Stimulated activated CD8-positive, alpha-beta memory T cell treated with anti-CD3 and anti-CD28 coated beads, Interleukin-7, amount 100 ng/mL, for 24 hours (primary cell): ENCODE measurements at regions not wholly inside any gene's neighbourhood (a gene's known extent, or its start where the extent isn't known, plus 50 kb on each side); places are given as distances from the start of the nearest gene placed in this dataset.

Experiments
- DNase-seq: peaks from one replicate; pipeline ENCODE4 v3.0.0-alpha.2; 2020; ENCODE audit warnings: low read depth

- DNase-seq: no peak
Measured at GRCh38 chr2:9681427-9681817, 50.6 kb upstream of the YWHAQ start.

- DNase-seq: no peak
Measured at GRCh38 chr2:9685637-9686036, 54.8 kb upstream of the YWHAQ start.

GRCh38 chr2:9686061-9686460, 55.3 kb upstream of the YWHAQ start:
- no peak for DNase-seq

DNA sequence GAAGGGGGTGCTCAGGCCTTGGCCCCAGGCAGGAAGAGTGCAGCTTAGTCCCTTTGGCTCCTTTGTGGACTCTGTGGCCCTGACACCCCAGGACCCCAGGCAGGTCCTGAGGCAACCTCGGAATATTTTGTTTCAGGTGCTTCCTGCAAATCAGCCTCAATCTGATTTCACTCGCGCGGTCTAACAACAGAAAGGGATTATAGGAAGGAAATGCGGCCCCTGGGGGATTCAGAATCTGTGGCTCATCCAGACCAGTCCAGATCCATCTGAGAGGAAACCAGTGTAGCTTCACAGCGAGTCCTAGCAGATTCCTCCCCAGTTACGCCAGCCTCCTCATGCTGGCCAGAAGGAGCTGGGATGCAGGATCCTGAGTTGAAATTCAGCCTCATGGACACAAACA, 59.5 kb upstream of the YWHAQ start:
- no peak for DNase-seq

DNA sequence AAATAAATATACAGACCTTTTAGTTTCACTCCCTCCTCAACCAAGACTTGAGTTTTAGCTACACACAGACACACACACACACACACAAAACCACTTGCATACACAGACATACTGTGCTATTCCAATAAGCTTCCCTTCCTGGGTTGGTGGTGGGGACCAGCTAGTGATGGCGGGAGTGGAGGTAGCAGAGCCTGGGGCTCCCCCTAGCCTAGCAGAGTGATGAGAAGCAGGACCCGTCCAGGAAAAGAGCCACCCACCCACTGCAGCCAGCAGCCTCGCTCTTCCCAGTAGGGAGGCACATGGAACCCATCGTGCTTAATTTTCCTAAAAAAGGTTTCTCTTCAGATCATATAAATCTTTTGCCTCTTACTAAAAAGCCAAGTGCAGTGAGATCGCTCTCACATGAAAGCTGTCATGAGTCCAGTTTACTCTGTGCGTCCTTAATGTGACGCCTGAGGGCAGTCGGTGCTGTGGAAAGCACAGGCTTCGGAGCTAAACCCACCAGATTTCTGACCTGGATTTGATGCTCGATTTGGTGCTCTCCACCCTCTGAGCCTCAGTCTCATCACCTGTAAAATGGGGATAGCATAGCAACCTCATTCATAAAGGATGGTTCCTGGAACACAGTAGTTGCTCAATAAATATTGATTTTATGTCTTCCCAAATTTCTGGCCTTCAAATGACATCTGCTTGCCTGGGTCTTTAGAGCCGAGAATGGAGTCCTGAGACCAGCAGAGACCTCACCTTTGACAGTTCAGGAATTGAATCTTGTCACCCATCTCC, 60.1 kb upstream of the YWHAQ start:
- DNase-seq: no peak

DNA sequence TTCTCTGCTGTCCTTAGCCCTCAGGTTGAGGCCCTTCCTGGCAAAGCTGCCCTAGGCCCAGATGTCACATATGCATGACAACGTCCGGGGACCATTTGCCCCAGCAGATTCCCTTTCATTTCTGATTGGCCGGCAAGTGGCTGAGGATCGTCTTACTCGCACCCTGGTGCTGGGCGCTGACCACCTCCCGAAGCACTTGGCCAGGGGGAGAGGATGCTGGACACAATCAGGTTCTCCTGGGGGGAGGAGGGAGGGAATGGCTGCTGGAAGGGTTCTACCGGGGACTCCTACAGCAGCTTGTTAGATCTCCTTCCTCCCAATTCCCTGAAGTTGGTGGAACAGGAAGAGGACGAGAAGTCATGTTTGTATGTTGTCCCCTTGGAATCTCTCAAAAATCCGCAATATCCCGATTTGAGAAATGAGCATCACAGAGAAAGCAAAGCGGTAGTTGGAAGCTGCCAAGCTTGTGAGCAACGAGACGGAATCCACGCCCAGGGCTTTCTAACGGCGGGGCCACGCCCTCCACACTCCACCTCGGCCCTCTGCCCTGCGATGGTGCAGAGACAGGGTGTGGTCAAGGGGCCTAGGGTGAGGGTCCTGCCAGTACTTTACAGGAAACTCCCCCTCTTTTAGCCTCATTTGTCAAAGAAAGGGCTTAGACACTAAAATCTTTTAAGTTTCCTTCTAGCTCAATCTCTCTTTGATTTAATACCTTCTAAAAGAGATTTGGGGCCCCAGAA, 61.8 kb upstream of the YWHAQ start:
- no peak for DNase-seq

DNA sequence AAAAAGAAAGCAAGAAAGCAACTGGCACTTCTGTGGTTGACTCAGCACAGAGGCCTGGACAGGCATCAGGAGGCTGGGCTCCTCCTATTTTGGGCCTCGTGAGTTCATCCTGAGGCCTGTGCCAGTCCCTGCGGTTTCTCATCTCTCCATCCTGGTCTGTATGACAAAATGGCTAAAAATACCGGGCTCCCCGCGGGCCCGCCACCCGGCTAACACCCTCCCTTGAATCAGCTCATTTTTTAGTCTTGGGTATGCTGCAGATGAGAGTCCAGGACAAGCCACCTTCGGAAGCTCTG, 62.3 kb upstream of the YWHAQ start:
- DNase-seq: no peak

GRCh38 chr2:9693646-9694045, 62.8 kb upstream of the YWHAQ start:
- no peak for DNase-seq

DNA sequence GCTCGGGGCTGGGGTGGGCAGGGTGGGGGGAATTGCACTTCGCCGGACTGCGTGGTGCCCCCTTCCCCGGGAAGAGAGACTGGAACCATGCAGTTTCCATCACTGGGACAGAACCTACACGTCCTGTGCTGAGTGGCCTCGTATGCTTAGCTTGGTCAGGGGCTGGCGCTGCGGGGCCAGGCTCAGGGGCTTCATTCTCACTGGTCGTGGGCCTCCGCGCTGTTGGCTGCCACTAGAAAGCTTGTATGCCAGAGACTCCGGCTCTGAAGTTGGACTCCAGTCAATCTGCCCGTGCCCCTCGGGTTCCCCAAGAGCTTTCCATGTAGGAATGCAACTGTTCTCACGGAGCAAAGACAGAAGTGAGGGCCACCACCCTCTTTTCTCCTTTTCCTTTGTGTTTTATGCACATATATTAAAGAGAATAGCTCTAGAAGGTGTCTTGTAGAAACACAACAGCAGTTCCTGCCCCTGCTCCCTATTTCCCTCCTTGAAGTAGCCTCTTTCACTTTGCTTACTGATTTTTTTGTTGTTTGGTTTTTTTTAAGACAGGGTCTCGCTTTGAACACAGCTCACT, 64.0 kb upstream of the YWHAQ start:
- no peak for DNase-seq

DNA sequence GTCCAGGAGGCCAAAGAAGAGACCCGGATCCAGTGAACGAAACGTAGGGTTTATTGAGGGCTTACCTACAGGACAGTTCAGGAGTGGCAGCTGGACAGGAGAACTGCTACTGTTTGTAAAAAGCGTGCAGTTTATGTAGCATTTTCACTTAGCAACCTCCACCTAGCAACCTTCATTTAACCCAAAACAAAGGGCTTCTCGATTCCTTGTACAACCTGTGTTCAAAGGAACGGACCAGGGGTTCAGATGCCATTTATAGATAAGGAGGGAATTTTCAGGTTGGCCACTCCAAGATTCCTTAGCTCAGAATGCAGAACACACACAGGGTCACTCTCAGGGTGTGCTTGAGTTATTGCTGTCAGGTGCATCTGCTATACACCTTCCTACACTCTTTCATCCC, 65.1 kb upstream of the YWHAQ start:
- DNase-seq: no peak

DNA sequence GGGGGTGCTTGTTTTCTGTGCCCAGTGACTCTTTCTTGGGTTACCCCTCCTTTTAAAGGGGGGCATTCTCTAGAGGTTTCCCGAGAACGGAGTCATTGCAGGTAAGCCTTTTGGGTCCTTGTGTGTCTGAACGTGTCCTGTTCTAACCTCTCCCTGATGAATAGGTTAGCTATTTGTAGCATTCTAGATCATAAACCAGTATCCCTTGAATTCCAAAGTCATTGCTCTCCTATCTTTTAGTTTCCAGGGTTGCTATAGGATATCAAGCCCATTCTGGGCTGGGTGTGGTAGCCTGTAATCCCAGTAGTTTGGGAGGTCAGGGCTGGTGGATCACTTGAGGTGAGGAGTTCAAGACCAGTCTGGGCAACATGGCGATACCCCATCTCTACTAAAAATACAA, 65.9 kb upstream of the YWHAQ start:
- DNase-seq: no peak

GRCh38 chr2:9697909-9698308, 67.1 kb upstream of the YWHAQ start:
- DNase-seq: no peak

GRCh38 chr2:9699139-9700108, 68.6 kb upstream of the YWHAQ start:
- DNase-seq: no peak

DNA sequence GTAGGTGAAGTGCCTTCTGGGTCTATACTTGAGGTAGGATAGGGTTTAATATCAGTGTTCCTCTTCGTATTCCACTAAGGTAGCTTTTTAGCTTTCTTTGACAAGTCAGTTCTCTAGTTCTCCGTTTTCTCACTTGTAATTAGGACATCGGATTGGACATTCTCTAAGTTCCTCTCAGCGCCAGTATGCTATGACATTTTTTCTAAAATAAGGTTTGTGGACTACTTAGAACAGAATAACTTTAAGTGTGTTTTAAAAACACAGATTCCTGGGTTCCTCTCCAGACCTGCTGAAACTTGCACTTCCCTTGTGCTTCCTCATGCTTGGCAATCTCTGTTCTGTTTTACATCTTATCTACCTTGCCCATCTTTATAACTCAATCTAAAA, 69.3 kb upstream of the YWHAQ start:
- DNase-seq: no peak

- no peak for DNase-seq
Measured at GRCh38 chr2:9702604-9703084, 71.8 kb upstream of the YWHAQ start.

GRCh38 chr2:9703085-9703678, 72.4 kb upstream of the YWHAQ start:
- DNase-seq: peak; percentile 69

GRCh38 chr2:9703701-9704221, 73.0 kb upstream of the YWHAQ start:
- DNase-seq: no peak

- no peak for DNase-seq
Measured at GRCh38 chr2:9704600-9704999, 73.8 kb upstream of the YWHAQ start.

DNA sequence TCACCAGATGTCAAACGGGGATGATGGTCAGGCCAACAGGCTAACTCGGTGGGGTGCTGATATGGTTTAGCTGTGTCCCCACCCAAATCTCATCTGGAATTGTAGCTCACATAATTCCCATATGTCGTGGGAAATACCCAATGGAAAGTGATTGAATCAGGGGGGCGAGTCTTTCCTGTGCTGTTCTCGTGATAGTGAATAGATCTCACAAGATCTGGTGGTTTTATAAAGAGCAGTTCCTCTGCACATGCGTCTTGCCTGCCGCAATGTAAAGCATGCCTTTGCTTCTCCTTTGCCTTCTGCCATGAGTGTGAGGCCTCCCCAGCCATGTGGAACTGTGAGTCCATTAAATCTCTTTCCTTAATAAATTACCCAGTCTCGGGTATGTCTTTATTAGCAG, 74.4 kb upstream of the YWHAQ start:
- DNase-seq: no peak

DNA sequence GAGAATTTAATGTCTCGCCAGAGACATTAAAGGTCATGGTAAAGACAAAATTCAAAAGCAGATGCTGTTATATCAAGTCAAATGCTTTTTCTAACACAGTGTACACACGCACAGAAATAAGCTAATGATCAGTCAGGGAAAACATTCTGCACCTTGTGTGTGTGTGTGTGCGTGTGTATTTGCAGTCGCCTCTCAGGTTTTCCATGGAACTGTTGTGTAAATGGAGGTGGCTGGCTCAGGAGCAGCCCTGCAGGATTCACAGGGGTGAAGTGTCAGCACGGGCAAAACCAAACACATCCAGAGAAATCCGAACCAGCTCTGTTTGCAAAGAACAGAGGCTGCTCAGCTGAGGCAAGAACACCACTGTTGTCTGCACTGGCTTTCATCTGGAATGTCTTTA, 76.2 kb upstream of the YWHAQ start:
- DNase-seq: no peak

GRCh38 chr2:9707611-9708160, 76.9 kb upstream of the YWHAQ start:
- DNase-seq: no peak
